Erythroblast (primary cell): ENCODE measurements at regions not wholly inside any gene's neighbourhood (a gene's known extent, or its start where the extent isn't known, plus 50 kb on each side); places are given as distances from the start of the nearest gene placed in this dataset.
"Not testable (repeated sequence)": the region's sequence is repeated elsewhere in the genome, so short reads cannot be mapped to it uniquely, and the experiment has no call there.

Experiments used
- GATA1 ChIP-seq: IDR thresholded peaks from 2 replicates; pipeline ENCODE4 v1.6.1; 2011; ENCODE audit warnings: low read depth, mild to moderate bottlenecking, control low read depth, low read length, moderate library complexity
- POLR2A ChIP-seq: IDR thresholded peaks from 2 replicates; pipeline ENCODE4 v1.6.1; 2011; ENCODE audit warnings: mild to moderate bottlenecking, low read length

GRCh38 chr20:51922812-51923211 is 120.5 kb upstream of the SALL4 start:
- TF ChIP-seq POLR2A, GATA1: not testable (repeated sequence)
